ENCODE measurements at regions not wholly inside any gene's neighbourhood (a gene's known extent, or its start where the extent isn't known, plus 50 kb on each side); places are given as distances from the start of the nearest gene placed in this dataset.

GRCh38 chr20:6407163-6407562 lies 284.3 kb upstream of the FERMT1 start (continued):
- TF ChIP-seq, protein P1, sequence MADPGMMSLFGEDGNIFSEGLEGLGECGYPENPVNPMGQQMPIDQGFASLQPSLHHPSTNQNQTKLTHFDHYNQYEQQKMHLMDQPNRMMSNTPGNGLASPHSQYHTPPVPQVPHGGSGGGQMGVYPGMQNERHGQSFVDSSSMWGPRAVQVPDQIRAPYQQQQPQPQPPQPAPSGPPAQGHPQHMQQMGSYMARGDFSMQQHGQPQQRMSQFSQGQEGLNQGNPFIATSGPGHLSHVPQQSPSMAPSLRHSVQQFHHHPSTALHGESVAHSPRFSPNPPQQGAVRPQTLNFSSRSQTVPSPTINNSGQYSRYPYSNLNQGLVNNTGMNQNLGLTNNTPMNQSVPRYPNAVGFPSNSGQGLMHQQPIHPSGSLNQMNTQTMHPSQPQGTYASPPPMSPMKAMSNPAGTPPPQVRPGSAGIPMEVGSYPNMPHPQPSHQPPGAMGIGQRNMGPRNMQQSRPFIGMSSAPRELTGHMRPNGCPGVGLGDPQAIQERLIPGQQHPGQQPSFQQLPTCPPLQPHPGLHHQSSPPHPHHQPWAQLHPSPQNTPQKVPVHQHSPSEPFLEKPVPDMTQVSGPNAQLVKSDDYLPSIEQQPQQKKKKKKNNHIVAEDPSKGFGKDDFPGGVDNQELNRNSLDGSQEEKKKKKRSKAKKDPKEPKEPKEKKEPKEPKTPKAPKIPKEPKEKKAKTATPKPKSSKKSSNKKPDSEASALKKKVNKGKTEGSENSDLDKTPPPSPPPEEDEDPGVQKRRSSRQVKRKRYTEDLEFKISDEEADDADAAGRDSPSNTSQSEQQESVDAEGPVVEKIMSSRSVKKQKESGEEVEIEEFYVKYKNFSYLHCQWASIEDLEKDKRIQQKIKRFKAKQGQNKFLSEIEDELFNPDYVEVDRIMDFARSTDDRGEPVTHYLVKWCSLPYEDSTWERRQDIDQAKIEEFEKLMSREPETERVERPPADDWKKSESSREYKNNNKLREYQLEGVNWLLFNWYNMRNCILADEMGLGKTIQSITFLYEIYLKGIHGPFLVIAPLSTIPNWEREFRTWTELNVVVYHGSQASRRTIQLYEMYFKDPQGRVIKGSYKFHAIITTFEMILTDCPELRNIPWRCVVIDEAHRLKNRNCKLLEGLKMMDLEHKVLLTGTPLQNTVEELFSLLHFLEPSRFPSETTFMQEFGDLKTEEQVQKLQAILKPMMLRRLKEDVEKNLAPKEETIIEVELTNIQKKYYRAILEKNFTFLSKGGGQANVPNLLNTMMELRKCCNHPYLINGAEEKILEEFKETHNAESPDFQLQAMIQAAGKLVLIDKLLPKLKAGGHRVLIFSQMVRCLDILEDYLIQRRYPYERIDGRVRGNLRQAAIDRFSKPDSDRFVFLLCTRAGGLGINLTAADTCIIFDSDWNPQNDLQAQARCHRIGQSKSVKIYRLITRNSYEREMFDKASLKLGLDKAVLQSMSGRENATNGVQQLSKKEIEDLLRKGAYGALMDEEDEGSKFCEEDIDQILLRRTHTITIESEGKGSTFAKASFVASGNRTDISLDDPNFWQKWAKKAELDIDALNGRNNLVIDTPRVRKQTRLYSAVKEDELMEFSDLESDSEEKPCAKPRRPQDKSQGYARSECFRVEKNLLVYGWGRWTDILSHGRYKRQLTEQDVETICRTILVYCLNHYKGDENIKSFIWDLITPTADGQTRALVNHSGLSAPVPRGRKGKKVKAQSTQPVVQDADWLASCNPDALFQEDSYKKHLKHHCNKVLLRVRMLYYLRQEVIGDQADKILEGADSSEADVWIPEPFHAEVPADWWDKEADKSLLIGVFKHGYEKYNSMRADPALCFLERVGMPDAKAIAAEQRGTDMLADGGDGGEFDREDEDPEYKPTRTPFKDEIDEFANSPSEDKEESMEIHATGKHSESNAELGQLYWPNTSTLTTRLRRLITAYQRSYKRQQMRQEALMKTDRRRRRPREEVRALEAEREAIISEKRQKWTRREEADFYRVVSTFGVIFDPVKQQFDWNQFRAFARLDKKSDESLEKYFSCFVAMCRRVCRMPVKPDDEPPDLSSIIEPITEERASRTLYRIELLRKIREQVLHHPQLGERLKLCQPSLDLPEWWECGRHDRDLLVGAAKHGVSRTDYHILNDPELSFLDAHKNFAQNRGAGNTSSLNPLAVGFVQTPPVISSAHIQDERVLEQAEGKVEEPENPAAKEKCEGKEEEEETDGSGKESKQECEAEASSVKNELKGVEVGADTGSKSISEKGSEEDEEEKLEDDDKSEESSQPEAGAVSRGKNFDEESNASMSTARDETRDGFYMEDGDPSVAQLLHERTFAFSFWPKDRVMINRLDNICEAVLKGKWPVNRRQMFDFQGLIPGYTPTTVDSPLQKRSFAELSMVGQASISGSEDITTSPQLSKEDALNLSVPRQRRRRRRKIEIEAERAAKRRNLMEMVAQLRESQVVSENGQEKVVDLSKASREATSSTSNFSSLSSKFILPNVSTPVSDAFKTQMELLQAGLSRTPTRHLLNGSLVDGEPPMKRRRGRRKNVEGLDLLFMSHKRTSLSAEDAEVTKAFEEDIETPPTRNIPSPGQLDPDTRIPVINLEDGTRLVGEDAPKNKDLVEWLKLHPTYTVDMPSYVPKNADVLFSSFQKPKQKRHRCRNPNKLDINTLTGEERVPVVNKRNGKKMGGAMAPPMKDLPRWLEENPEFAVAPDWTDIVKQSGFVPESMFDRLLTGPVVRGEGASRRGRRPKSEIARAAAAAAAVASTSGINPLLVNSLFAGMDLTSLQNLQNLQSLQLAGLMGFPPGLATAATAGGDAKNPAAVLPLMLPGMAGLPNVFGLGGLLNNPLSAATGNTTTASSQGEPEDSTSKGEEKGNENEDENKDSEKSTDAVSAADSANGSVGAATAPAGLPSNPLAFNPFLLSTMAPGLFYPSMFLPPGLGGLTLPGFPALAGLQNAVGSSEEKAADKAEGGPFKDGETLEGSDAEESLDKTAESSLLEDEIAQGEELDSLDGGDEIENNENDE (IDR thresholded peaks at IDR 0.05; ENCODE audit: insufficient replicate concordance, low read length) = no peak
- TF ChIP-seq CBX8 (IDR thresholded peaks at IDR 0.05; ENCODE audit: borderline replicate concordance, low read depth, low read length) (no peak), POU5F1 (IDR thresholded peaks at IDR 0.05; ENCODE audit: low read depth, low read length) (no peak), SAP30 (IDR thresholded peaks at IDR 0.05; ENCODE audit: insufficient read depth, insufficient replicate concordance, low read length) (no peak), MAX (IDR thresholded peaks at IDR 0.05) (no peak), TAF1 (IDR thresholded peaks at IDR 0.05; ENCODE audit: low read depth, low read length) (no peak), SUZ12 (IDR thresholded peaks at IDR 0.05; ENCODE audit: low read length) (no peak), TEAD4 (IDR thresholded peaks at IDR 0.05; ENCODE audit: low read depth, low read length) (no peak)
- TF ChIP-seq, protein P2, sequence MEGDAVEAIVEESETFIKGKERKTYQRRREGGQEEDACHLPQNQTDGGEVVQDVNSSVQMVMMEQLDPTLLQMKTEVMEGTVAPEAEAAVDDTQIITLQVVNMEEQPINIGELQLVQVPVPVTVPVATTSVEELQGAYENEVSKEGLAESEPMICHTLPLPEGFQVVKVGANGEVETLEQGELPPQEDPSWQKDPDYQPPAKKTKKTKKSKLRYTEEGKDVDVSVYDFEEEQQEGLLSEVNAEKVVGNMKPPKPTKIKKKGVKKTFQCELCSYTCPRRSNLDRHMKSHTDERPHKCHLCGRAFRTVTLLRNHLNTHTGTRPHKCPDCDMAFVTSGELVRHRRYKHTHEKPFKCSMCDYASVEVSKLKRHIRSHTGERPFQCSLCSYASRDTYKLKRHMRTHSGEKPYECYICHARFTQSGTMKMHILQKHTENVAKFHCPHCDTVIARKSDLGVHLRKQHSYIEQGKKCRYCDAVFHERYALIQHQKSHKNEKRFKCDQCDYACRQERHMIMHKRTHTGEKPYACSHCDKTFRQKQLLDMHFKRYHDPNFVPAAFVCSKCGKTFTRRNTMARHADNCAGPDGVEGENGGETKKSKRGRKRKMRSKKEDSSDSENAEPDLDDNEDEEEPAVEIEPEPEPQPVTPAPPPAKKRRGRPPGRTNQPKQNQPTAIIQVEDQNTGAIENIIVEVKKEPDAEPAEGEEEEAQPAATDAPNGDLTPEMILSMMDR (IDR thresholded peaks at IDR 0.05; ENCODE audit: control extremely low read depth in 1 of 3, insufficient read depth in 1 of 3, low read depth in 1 of 3, low read length in 3 of 3) = no peak
